ENCODE measurements at regions not wholly inside any gene's neighbourhood (a gene's known extent, or its start where the extent isn't known, plus 50 kb on each side); places are given as distances from the start of the nearest gene placed in this dataset.
"Not testable (repeated sequence)": the region's sequence is repeated elsewhere in the genome, so short reads cannot be mapped to it uniquely, and the experiment has no call there.

DNA sequence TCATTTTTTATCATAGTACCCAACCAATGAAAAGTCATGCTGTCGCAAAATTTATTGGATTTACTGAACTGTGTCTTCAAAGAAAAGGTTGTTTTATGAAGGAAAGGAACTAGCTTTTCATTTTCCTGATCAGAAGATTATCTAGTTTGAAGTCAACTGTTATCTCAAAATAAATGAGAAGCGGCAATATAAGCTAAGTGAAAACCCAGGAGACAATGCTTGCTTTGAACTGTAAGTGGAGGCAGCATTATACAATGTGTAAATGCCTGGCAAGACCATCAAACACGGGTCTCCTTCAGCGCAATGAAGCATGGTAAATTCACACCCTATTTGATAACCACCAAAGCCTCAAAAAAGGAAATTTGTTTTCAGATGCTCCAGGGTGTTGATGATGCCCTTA is 134.4 kb upstream of the PTBP2 start:
- H3K4me3 ChIP-seq: no peak overlapping the region
- TF ChIP-seq, protein P1, sequence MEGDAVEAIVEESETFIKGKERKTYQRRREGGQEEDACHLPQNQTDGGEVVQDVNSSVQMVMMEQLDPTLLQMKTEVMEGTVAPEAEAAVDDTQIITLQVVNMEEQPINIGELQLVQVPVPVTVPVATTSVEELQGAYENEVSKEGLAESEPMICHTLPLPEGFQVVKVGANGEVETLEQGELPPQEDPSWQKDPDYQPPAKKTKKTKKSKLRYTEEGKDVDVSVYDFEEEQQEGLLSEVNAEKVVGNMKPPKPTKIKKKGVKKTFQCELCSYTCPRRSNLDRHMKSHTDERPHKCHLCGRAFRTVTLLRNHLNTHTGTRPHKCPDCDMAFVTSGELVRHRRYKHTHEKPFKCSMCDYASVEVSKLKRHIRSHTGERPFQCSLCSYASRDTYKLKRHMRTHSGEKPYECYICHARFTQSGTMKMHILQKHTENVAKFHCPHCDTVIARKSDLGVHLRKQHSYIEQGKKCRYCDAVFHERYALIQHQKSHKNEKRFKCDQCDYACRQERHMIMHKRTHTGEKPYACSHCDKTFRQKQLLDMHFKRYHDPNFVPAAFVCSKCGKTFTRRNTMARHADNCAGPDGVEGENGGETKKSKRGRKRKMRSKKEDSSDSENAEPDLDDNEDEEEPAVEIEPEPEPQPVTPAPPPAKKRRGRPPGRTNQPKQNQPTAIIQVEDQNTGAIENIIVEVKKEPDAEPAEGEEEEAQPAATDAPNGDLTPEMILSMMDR (IDR thresholded peaks at IDR 0.05): no peak
- DNase-seq (ENCODE audit: low spot score): no peak
- no peak overlapping the region for H3K27ac ChIP-seq

DNA sequence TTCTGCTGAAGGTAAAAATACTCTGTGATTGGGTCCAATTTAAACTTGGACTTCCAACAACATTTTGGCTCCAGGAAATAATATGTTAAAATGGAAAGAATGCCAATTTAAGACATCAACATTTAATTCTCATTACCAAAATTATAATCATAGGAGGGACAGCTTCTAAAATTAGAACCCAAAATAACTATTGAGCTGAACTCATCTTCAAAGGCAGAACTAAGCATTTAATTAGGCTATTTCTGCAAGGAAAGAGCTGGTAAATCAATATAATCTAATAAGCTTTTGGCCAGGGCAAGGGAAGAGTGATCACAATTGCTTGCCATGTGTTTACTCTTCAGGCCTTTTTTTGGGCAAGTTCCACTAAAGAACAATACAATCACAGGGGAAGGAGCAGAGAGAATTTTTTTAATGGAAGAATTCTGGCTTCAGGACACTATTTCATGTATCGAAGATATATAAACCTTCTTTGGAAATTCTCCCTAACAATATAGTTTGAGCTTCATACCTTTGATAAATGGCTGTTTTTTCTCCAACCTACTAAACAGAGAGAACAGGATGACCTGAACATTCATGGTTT is 133.1 kb upstream of the PTBP2 start:
- DNase-seq (ENCODE audit: low spot score): no peak
- TF ChIP-seq, protein P1 (IDR thresholded peaks at IDR 0.05): no peak
- no peak overlapping the region for H3K4me3 ChIP-seq
- no peak overlapping the region for H3K27ac ChIP-seq

DNA sequence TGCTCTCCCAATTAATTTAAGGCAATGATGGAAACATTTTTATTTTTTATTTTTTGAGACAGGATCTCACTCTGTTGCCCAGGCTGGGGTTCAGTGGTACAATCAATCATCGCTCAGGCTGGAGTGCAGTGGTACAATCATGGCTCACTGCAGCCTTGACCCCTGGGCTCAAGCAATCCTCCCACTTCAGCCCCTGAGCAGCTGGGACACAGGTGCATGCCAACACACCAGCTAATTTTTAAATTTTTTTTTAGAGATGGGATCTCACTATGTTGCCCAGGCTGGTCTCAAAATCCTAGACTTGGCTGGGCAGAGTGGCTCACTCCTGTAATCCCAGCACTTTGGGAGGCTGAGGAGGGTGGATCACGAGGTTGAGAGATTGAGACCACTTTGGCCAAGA is 126.1 kb upstream of the PTBP2 start:
- H3K4me3 ChIP-seq; DNase-seq (ENCODE audit: low spot score); H3K27ac ChIP-seq: not testable (repeated sequence)

DNA sequence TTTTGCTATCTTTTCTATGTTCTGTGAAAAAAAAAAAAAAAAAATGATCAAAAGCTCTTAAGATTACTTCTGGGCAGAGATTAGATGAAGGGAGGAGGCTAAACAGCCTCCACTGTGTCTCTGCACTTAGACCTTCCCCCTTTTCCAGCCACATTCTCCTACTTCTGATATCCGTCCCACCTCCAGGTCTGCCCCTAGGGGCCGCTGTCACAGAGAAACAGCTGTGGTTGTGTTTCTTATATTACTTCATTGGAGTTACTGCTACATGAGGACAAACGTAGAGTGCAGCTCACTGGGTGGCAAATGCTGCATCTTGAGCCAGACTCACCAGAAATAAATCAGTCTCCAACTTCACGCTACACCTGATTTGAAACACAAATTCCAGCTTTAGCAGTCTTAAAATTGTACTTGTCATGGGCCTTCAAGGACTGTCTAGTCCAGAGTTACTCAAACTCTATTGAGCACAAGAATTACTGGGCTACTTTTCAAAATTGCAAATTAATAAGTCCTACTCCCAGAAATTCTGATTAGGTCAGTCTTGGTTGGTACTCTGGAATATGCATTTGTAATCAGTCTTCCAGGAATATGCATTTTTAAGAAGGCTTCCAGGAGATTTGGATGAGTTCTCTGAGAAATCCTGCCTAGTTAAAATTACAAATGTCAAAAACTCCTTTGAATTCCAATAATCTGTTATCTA is 125.2 kb upstream of the PTBP2 start:
- DNase-seq (ENCODE audit: low spot score): no peak
- Histone ChIP-seq H3K27ac (no peak overlapping the region), H3K4me3 (no peak overlapping the region)
- TF ChIP-seq, protein P1 (IDR thresholded peaks at IDR 0.05): no peak

DNA sequence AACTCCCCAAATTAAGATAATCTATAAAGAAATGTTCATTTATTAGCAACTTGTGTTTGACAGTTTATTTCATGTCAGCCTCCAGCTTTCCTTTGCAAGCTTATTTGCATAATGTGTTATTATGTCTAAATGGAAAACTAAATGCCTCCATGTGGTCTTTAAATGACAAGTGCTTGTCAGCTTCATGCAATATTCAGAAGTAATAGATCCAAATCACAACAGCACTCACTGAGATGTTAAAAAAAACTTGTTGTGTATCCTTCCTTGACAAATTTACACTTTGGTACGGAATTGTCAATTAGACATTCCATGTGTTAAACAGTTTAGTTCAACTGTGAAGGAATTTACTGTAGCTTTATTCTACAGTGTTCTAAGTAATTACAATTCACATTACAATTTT is 124.4 kb upstream of the PTBP2 start:
- Histone ChIP-seq H3K4me3 (no peak overlapping the region), H3K27ac (no peak overlapping the region)
- no peak for DNase-seq (ENCODE audit: low spot score)
- TF ChIP-seq, protein P1 (IDR thresholded peaks at IDR 0.05): no peak

DNA sequence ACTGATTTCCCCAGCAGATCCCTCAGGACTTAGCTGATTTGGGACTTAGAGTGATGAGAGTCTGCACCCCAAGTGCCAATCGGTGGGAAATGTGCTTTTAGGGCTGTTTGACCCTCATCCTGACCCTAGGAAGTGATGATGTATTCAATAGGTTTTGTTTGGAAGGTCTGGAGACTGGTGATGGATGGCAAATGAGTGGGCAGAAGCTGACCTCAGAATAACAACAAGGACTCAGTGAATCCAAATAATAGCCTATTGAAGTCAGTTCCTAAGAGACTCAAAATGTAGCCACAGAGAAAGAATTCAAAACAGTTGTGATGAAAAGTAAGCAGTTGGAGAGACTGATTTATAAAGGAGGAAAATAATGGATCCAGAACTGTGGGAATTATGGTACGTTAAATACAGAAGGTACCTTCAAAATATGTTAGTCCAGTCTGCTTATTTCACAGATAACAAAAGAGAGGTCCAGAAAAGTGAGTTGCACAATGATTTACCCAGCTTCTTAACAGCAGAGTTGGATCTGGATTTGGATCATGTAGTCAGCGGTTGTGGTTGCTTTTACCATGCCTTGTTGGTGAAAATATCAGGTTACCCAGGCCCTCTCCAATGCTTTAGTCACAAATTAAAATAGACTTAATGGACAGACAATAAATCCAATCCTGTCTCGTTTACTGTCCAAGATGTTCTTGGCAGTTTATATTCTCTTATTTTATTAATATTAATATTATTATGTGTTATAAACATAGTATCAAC is 123.0 kb upstream of the PTBP2 start:
- Histone ChIP-seq H3K4me3 (no peak overlapping the region), H3K27ac (no peak overlapping the region)
- DNase-seq (ENCODE audit: low spot score): no peak
- TF ChIP-seq, protein P1 (IDR thresholded peaks at IDR 0.05): no peak

DNA sequence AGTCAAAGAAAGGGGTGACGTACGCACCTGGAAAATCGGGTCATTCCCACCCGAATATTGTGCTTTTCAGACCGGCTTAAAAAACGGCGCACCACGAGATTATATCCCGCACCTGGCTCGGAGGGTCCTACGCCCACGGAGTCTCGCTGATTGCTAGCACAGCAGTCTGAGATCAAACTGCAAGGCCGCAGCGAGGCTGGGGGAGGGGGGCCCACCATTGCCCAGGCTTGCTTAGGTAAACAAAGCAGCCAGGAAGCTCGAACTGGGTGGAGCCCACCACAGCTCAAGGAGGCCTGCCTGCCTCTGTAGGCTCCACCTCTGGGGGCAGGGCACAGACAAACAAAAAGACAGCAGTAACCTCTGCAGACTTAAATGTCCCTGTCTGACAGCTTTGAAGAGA is 117.0 kb upstream of the PTBP2 start:
- H3K4me3 ChIP-seq; H3K27ac ChIP-seq; DNase-seq (ENCODE audit: low spot score): not testable (repeated sequence)

DNA sequence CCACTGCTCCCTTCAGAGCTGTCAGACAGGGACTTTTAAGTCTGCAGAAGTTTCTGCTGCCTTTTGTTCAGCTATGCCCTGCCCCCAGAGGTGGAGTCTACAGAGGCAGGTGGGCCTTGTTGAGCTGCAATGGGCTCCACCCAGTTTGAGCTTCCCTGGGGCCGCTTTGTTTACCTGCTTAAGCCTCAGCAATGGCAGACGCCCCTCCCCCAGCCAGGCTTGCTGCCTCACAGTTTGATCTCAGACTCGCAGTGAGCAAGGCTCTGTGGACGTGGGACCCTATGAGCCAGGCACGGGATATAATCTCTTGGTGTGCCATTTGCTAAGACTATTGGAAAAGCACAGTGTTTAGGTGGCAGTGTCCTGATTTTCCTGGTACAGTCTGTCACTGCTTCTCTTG is 104.2 kb upstream of the PTBP2 start:
- H3K27ac ChIP-seq; H3K4me3 ChIP-seq; DNase-seq (ENCODE audit: low spot score): not testable (repeated sequence)
